NCI-H2196 (cell line): ENCODE measurements at regions not wholly inside any gene's neighbourhood (a gene's known extent, or its start where the extent isn't known, plus 50 kb on each side); places are given as distances from the start of the nearest gene placed in this dataset.

Experiments used
- DNase-seq: peaks from one replicate; lab custom pipeline; 2025; ENCODE audit not compliant: unreplicated experiment; lab: John Stamatoyannopoulos, UW

DNA sequence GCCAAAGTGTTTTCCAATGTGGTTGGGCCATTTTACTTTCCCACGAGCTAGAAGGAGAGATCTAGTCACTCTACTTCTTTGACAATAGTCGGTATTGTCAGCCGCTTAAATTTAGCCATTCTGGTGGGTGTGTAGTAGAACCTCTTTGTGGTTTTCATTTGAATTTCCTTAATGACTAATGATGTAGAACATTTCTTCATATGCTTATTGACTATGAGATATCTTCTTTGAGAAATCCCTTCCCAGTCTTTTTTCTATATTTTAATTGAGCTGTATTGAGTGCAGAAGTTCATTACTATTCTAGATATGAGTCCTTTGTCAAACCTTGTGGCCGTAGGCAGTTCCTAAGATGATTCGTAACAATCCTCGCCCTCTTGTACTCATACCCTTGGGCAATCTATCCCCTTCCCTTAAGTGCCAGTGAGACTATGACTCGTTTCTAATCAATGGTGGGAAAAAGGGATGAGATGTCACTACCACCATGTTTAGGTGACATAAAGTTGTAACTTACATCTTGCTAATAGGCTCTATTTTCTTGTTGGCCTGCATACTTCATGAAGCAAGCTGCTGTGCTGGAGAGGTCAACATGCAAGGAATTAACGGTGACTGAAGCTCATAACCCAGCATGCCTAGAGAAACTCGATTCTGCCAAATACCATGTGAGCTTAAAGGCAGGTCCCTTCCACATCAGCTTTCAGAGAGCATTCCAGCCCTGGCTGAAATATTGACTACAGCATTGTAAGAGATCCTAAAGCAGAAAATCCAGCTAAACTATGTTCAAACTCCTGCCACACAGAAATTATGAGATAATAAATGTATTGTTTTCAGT lies 817.9 kb upstream of the SOX9 start:
- DNase-seq = no peak

DNA sequence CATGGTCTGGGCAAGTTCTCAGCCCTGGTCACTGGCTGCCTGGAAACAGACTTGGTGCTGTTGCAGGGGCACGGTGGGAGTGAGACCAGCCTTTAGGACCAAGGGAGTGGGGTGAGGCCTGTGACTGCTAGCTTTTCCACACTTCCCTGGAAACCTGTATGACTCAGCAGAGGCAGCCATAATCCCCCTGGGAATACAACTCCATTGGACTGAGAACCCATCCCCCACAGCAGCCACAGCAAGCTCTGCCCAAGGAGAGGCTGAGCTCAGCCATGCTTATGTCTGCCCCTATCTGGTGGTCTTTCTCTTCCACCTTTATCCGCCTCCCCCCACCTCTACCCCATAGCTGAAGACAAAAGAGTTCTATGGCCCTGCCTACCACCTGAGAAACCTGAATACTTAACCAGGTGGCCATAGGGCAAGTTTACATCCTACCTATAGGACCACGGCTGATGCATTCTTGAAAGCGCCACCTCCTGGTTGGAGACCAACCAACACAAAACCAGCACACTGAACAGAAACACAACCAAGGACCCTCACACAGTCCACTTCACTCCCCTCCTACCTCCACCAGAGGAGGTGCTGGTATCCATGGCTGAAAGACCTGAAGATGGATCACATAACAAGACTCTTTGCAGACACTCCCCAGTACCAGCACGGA lies 816.2 kb upstream of the SOX9 start:
- no peak for DNase-seq

DNA sequence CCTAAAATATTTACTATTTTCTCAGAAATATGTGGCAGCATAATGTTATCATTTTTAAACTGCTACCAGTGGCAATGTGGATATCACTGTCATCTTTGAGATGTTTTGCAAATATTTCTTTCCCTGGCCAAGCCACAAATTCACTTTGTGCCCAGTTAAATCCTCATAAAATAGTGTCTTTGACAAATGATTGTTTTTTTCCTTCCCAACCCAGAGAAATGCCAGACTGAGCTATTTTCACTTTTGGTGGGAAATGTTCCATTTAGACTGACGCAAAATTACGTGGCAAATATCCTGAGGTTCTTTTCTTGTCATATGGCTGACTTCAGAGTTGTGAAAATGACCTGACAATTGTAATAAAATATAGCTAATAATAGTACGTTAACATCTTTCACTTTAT lies 807.0 kb upstream of the SOX9 start:
- DNase-seq = no peak

DNA sequence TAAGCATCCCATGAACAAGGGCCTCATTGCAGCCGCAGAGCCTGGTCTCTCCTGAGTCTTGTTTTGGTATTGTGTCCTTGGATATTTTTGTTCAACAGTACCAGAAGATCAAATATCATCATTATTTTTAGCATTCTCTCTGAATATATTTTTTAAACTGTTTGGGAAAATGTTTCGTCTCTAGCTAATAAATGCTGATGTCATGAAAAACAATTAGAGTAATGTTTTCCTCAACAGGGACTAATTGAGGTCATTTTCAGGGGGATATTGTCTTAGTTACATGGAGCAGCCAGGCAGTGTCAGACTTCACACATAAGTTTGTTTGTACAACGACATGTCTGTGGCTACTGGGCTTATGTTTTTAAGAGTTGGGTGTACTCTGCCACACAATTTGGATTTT lies 805.3 kb upstream of the SOX9 start:
- DNase-seq = no peak

DNA sequence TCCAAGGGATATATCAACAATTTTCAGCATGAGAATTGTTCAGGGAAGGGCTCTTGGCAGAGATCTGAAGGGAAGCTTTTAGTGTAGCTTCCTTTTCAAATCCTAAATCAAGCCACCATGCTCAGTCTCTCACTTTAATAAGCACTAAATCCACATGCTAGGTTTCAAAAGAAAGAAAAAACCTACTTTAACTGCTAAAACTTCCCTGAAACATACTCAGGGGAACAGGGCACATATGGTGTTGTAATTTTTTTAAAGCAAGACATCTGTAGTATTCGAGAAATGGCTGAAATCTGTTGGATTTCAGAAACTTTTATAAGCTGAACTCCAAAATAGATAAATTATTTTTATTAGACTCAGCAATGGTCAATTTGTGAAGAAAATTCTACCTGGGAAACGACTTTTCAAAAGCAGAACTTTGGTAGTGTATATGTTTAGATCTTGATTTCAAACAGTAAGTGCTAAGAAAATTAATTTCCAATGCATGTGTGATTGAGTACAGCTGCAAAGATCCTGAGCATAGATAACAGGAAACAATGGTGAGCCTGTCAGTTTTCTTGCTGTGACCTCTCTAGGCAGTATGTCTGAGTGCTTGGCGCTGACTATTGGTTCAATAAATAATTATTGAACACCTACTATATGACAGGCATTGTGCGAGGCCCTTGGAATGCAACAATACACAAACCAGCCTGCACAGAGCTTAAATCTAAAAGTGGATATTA lies 804.5 kb upstream of the SOX9 start:
- no peak for DNase-seq

DNA sequence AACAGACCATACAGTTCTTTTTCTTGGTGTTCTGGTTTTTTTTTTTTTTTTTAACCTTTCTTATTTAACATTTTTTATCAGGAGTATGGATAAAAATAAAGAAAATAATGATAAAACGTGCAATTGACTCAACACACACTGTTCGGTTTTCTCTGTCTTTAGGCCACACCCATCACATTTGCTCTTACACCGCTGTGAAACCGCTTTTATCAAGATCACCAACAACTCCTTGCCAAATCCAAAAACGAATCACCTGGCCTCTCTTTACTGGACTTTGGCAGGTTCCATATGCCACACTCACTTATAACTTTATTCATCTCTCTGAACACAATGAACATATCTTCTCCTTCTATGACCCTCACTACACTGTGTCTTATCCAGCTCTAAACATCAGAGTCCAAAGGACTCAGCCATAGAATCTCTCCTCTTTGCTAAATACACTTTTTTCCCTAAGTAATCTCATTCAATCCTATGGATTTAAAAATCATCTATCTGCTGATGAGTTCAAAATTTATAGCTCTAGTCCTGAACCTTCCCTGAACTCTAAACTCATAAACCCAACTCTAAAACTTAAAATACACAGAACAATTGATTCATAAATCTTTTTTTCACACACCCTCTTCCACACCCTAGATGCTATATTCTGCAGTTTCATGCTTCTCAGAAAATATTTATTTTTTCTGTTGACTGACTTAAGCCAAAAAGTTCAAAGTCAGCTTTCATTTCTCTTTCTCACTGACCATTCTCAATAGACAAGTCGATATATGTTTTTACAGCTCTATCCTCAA lies 800.6 kb upstream of the SOX9 start:
- no peak for DNase-seq

DNA sequence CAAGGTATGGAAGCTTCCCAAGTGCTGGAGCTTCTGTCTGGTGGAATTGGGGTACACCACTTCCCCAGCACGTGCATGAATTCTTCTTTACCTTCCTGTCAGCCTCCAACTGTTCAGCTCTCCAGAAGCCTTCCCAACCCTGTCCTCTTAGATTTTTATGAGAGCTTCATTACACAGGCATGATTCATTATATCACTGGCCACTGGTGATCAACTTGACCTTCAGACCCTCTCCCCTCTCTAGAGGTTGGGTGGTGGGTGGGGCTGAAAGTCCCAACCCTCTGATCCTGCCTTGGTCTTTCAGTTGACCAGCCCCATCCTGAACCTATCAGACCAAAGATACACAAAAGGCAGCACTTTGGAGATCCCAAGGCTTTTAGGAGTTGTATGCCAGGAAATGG lies 795.7 kb upstream of the SOX9 start:
- DNase-seq = no peak

DNA sequence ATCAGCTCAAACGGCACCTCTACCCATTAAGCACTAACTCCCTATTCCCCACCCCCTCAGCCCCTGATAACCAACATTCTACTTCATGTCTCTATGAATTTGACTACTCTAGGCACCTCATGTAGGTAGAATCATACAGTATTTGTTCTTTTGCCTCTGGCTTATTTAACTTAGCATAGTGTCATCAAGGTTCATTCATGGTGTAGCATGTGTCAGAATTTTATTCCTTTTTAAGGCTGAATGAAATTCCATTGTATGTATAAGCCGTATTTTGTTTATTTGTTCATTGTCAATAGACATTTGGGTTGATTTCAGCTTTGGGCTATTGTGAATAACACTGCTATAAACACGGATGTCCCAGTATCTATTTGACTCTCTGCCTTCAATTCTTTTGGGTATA lies 794.9 kb upstream of the SOX9 start:
- DNase-seq = no peak

DNA sequence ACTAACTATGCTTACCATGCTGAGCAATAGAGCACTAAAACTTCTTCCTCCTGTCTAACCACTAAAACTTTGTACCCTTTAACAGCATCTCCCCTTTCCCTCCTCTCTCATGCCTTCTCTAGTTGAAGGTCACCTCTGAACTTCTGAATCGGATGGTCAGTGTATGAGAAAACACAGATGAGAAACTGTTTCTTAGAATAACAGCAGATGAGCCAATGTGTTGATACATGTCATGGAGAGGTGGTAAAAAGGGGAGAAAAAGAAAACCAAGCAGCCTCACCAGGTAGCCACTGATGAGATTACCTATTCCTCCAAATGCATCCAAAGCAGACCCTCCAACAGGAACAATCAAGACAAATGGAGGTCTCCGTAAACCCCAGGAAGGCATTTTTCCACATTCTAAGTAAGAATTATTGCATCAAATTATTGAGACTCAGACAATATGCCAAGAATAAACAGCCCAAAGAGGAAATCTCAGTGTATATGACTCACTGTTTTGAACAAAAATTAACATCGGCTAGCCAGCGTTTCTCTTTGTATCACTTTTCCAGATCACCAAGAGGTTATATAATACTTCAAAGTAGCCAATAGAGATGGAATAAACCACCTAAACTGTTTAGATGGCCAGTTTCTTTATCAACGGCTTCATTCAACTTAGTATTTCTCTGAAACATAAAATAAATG lies 793.3 kb upstream of the SOX9 start:
- no peak for DNase-seq

DNA sequence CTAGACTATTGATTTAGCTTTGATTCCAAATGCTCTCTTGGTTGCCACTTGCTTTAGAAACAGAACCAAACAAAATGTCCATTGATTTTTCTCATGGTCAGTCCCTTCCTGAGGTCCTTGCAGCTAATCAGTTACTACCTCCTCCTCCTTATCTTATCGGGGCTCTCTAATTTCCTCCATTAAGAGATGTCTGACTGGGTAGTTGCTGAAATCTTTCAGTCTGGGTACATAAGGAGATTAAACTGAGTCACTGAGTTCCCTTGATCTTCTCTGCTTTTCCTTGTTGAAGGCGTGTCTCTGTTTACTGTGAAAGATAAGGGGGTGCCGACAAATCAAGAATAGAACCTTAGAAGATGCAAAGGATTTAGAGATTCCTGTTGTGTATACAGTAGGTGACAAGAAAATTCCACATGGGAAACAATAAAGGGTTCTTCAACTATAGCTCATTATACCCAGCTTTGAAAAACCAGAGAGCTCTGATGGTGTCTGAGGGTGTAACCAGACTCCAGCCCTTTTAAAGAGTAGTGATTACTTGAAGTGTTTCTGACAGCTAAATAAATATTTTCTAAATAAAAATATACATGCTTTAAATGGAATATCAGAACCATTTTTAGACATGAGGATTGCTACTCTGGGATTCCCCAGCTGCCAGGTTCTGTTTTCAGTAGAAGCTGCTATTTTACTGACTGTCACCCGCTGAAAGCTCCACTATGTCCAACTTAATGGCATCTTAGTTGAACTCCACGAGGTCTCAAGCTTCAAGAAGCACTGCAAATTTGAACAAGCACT lies 791.3 kb upstream of the SOX9 start:
- DNase-seq = no peak

DNA sequence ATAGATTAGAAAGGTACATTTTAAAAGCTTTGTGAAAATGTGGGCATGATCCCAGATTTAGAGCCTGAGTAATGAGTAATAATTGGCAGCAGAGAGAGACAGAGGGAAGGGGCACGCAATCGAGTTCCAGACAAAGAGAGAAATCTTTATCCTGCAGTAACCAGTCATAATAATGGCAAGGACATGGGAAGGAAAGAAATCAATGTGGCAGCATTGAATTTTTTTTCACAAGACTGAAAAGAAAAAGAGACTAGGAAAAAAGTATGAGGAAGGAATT lies 790.8 kb upstream of the SOX9 start:
- no peak for DNase-seq

DNA sequence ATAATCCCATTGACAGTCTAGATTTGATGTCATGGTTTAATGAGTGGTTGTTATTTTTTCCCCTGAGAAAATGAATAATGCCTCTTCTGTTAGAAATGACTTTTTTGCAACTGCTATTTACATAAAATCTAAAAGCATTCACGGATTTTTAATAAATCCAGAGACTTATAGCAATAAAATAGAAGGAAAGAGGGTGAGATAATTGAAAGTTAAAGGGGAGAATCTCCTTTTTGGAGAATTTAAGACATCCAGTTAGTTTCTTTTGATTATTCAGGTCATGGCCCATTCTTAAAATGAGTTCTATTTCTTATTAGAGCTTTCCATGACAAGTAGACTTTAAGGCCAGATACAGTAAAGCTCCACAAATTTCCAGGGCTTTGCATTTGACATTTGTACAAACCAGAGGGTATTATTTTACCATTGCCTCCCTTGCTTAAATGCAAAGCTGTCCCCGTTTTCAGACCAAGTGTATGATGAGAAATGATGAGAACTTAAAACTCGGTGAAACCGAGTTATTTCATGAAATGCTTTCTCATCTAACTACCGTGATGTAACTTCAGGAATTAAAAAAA lies 789.0 kb upstream of the SOX9 start:
- no peak for DNase-seq

DNA sequence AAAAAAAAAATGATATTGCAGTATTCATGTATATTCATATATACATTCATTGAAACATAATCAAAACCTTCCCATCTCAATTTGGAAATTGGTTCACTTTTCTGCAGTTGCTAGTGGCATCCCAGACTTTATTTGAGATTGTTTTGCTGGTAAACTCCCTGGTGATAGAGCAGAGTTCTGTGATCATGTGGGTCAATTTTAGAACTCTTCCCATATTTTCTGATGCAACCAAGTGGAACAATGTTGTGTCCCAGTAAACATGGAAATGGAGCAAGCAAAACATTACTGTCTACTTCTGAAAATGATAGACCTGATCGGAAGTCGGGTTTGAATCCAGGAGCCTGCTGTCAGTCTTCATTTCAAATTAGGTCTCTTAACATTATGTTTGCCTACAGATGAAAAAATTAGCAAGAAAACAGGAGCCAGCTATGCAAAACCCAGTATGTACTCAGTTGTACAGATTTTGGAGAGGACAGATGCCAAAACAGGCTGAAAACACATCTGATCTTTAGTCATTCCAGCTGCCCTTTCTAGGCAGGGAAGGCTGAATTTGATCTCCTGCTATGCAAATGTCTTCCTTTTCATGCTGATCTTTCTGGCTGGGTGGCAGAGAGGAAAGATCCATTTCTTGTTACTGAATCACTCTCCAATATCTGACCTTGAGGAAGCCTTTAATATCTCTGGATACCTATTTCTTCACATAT lies 786.6 kb upstream of the SOX9 start:
- no peak for DNase-seq

DNA sequence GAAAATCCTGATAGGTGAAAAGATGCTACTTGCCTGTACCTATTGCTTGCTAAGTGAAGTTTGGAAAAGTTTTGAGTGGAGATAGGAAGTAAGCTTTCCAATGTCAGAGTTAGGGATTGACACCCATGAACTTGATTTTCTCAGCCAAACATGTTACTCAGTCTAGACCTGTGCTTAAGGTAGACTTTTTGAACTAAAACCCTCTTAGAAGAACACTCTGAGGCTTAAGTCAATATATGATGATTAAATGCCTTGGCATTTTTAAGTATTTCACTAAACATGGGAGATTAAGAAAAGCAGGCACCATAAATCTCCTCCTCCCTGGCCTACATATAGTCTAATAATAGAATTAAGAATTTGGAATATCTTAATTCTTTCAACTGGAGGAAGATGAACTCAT lies 785.6 kb upstream of the SOX9 start:
- no peak for DNase-seq

DNA sequence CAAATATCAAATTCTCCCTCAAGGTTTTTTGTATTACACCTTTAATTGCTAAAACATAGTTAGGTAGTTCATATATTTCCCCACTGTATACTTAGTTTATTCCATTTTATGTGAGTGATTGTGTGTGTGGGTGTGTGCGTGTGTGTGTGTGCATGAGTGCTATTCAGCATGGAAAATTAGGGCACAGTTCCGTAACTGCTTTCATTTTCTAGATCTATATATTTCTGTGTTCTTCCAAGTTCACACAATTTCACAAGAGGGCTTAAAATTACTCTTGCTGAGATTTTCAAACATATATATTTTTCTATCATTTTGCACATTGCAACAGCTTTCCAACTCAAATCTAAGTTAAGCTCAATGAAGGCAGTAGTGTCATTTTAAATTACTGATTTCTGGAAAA lies 782.9 kb upstream of the SOX9 start:
- no peak for DNase-seq

DNA sequence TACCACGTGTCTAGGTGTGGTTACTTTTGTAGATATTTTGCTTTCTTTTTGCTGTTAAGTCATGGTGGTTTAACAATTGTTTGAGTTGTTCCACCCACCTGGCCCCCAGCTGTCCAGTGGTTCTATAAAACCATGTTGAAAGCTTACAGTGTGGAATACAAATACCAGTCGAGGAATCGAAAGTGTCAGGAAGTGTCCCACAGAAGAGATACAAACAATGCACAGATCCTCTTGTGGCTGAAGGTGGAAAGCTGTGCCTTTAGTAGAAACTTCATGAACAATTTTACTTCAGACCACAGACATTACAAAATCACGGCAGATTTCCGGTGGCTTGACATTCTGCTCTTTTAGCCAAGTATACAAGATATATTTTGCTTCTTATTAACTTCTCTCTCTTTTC lies 782.4 kb upstream of the SOX9 start:
- DNase-seq = no peak

DNA sequence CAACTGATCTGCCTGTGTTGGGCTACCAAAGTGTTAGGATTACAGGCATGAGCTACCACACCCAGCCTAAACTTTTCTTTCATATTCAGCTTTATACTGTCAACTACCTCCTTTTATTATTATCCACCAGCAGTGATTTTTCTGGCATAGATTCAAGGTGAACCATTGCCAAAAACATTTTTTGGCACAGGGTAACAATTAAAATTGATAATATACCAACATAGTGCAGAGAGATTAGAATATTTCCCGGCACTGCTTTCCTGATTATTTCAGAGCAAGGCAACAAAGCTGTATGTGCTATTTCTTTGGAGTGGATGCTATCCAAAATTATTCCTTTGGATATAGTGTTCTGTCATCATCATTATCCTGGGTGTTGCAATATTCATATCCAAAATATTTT lies 781.6 kb upstream of the SOX9 start:
- DNase-seq = no peak

DNA sequence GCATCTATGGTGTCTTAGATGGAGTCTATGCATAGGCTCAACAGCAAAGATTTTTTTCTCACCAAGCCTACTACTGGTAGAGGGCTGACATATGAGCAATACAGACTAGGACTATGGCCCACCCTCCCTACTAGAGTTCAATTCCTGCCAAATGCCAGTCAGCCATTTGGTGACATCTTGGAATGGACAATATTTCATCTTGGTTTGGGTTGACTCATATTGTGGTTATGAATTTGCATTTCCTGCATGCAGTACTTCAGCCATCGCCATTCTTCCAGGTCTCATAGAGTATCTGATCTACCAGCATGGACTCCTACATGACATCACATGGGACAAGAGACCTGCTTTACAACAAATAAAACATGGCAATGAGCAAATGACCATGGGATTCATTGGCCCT lies 778.1 kb upstream of the SOX9 start:
- DNase-seq = no peak

DNA sequence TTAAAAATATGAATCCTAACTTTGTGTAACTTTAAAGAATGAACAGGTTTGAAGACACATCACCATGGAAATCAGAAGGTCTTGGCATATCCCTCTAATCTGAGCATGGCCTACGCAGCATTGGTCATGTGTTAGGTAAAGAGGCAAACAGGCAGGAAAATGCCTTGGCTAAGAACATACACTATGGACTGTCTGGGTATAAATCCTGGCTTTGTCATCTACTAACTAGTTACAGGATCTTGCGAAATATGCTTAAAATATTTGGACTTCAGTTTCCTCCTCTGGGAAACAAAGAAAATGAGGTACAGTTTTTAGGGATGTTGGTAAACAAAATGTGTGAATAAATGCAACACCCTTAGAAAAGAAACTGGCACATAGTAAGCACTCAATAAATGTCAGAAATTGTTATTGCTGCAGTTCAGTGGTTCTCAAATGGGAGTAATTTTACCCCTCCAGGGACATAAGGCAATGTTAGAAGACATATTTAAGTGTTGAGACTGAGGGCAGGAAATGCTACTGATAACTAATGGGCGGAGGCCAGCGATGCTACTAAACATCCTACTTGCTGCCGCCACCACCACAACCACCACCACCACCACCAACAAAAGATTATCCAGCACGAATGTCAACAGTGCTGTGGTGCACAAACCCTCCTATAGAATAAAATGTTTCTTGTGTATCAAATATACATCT lies 770.8 kb upstream of the SOX9 start:
- DNase-seq = no peak
